ENCODE measurements at regions not wholly inside any gene's neighbourhood (a gene's known extent, or its start where the extent isn't known, plus 50 kb on each side); places are given as distances from the start of the nearest gene placed in this dataset.

GRCh38 chr17:55897301-55897700 lies 146.4 kb downstream of the PCTP start:
- H2BK120ac ChIP-seq (replicated peaks; ENCODE audit: low read depth, low read length), result no peak overlapping the region
- H3K56ac ChIP-seq (replicated peaks; ENCODE audit: insufficient read length, low read depth, low read length), result no peak overlapping the region
- no peaks in the 10 kb centered on the region for H3K79me1 ChIP-seq (ENCODE audit: low read depth, low read length)
- no peak overlapping the region for H3K18ac ChIP-seq (ENCODE audit: extremely low read depth, low read length)
- ChIA-PET POLR2A (ENCODE audit: partially characterized antibody) (no interaction called here), CTCF (ENCODE audit: partially characterized antibody) (interaction anchor here (1.0 kb wide), 1 partner anchor 15 kb away, joined by 4 read pairs; no protein-coding TSS in a partner anchor)
- no peak overlapping the region for H2BK12ac ChIP-seq (ENCODE audit: low read depth, low read length)
- H3K27ac ChIP-seq (ENCODE audit: low read depth, low read length), result no peak overlapping the region
- H3K9me3 ChIP-seq (ENCODE audit: insufficient read depth in 2 of 2, low read depth in 1 of 2, low read length in 1 of 2), result no peaks in the 10 kb centered on the region
- H2BK20ac ChIP-seq (ENCODE audit: low read length), result no peak overlapping the region
- H4K91ac ChIP-seq (replicated peaks; ENCODE audit: insufficient read length, low read length), result no peak overlapping the region
- no peak overlapping the region for H3K14ac ChIP-seq (ENCODE audit: insufficient read length)
- H3K4me3 ChIP-seq (ENCODE audit: extremely low read depth in 1 of 4, insufficient read depth in 2 of 4, low read depth in 3 of 4, low read length in 4 of 4), result no peak overlapping the region
- H3K4me1 ChIP-seq (replicated peaks in 1 of 4; ENCODE audit: control insufficient read depth in 3 of 4, insufficient read depth in 4 of 4, low read length in 3 of 4), result no peaks in the 10 kb centered on the region
- DNase-seq (ENCODE audit: low read depth in 1 of 2, low spot score in 2 of 2) (no peak), FAIRE-seq (no peak)
- no peak overlapping the region for H4K8ac ChIP-seq (ENCODE audit: extremely low read depth, insufficient read depth, low read length)
- WGBS, 2 experiments (ENCODE audit: extremely low coverage in 1 of 2, insufficient coverage in 1 of 2, insufficient read length in 1 of 2, insufficient replicate concordance in 2 of 2, low coverage in 1 of 2, low lambda C conversion rate in 2 of 2, missing lambda C conversion rate in 1 of 2), result 94% methylated on average over 4 of the region's 4 CpGs; no CpG with 5 or more reads in 1 of the 2 experiments
- H3K23me2 ChIP-seq (ENCODE audit: low read depth, low read length), result no peaks in the 10 kb centered on the region
- no peaks in the 10 kb centered on the region for H3K79me2 ChIP-seq (ENCODE audit: control insufficient read depth in 1 of 2, insufficient read depth in 2 of 2, low read length in 2 of 2)
- H2AK5ac ChIP-seq (ENCODE audit: low read depth, low read length), result no peak overlapping the region
- H4K20me1 ChIP-seq (replicated peaks in 1 of 2; ENCODE audit: control insufficient read depth in 1 of 2, insufficient read depth in 2 of 2, low read length in 2 of 2), result no peaks in the 10 kb centered on the region
- H3K23ac ChIP-seq (ENCODE audit: insufficient read length), result no peak overlapping the region
- no peak overlapping the region for H4K5ac ChIP-seq (ENCODE audit: insufficient read length, low read depth, low read length)
- no peak overlapping the region for H2BK5ac ChIP-seq (ENCODE audit: low read depth, low read length)
- no peak overlapping the region for H2BK15ac ChIP-seq (ENCODE audit: low read length)
- H3K4ac ChIP-seq (replicated peaks; ENCODE audit: insufficient read length, low read depth, low read length), result no peak overlapping the region
- no peak overlapping the region for H3K9ac ChIP-seq (replicated peaks in 1 of 4; ENCODE audit: extremely low read depth in 1 of 4, low read depth in 3 of 4, low read length in 3 of 4)
- no peak overlapping the region for H2AFZ ChIP-seq (ENCODE audit: low read length)
- H3K27me3 ChIP-seq (replicated peaks in 1 of 4; ENCODE audit: control insufficient read depth in 3 of 4, extremely low read depth in 1 of 4, insufficient read depth in 3 of 4, low read length in 3 of 4), result no peaks in the 10 kb centered on the region
- H3K4me2 ChIP-seq (ENCODE audit: insufficient read depth in 1 of 2, low read depth in 2 of 2, low read length in 2 of 2), result no peak overlapping the region
- no peaks in the 10 kb centered on the region for H3K36me3 ChIP-seq (ENCODE audit: control insufficient read depth in 2 of 4, insufficient read depth in 4 of 4, low read length in 3 of 4)
- no peak for TF ChIP-seq USF2 (IDR thresholded peaks at IDR 0.05; ENCODE audit: low read length)
- TF ChIP-seq NRF1 (IDR thresholded peaks at IDR 0.05; ENCODE audit: low read depth, low read length), result no peak
- TF ChIP-seq SP1 (IDR thresholded peaks at IDR 0.05; ENCODE audit: low read depth, low read length), result no peak
- no peak for TF ChIP-seq HDAC2 (IDR thresholded peaks at IDR 0.05; ENCODE audit: borderline replicate concordance in 1 of 2, low read depth in 2 of 2, low read length in 2 of 2)
- no peak for TF ChIP-seq TBP (IDR thresholded peaks at IDR 0.05; ENCODE audit: low read depth, low read length)
- TF ChIP-seq MAX (IDR thresholded peaks at IDR 0.05), result no peak
- TF ChIP-seq SP2 (IDR thresholded peaks at IDR 0.05; ENCODE audit: low read length), result no peak
- TF ChIP-seq SIX5 (IDR thresholded peaks at IDR 0.05; ENCODE audit: low read depth, low read length), result no peak
- no peak for TF ChIP-seq SIN3A (conservative IDR thresholded peaks at IDR 0.05 in 1 of 2, IDR thresholded peaks at IDR 0.05 in 1 of 2; ENCODE audit: low read depth in 1 of 2, low read length in 2 of 2)
- TF ChIP-seq JUND (IDR thresholded peaks at IDR 0.05; ENCODE audit: low read length), result no peak
- no peak for TF ChIP-seq POU5F1 (IDR thresholded peaks at IDR 0.05; ENCODE audit: low read depth, low read length)
- no peak for TF ChIP-seq CHD1 (IDR thresholded peaks at IDR 0.05; ENCODE audit: low read depth, low read length)
